KMS-11 (cell line): ENCODE measurements at regions not wholly inside any gene's neighbourhood (a gene's known extent, or its start where the extent isn't known, plus 50 kb on each side); places are given as distances from the start of the nearest gene placed in this dataset.

Experiments used
- H2AFZ ChIP-seq: fragments of 200-600 bp; sonication (generic); 2 replicates; pipeline ENCODE4 v1.6.1; 2016; ENCODE audit warnings: antibody characterized with exemption, mixed run types, low read depth
- H3K27ac ChIP-seq: fragments of 200-600 bp; sonication (generic); 2 replicates; pipeline ENCODE4 v1.6.1; 2016; ENCODE audit warnings: mild to moderate bottlenecking, mixed run types
- H3K27me3 ChIP-seq: fragments of 200-600 bp; sonication (generic); 2 replicates; pipeline ENCODE4 v1.6.1; 2017; ENCODE audit warnings: mild to moderate bottlenecking, low read depth, mixed run types, moderate library complexity; ENCODE audit not compliant: insufficient read depth
- H3K36me3 ChIP-seq: fragments of 200-600 bp; sonication (generic); 2 replicates; pipeline ENCODE4 v1.6.1; 2017; ENCODE audit warnings: mild to moderate bottlenecking, mixed run types; ENCODE audit not compliant: insufficient read depth
- H3K4me1 ChIP-seq: fragments of 200-600 bp; sonication (generic); 2 replicates; pipeline ENCODE4 v1.6.1; 2016; ENCODE audit warnings: mild to moderate bottlenecking, low read depth, mixed run types; ENCODE audit not compliant: poor library complexity, severe bottlenecking
- H3K4me2 ChIP-seq: fragments of 200-600 bp; sonication (generic); 2 replicates; pipeline ENCODE4 v1.7.0; 2016; ENCODE audit warnings: mild to moderate bottlenecking, mixed run types
- H3K4me3 ChIP-seq: fragments of 200-600 bp; sonication (generic); IDR thresholded peaks from 2 replicates; pipeline ENCODE4 v1.6.1; 2017; ENCODE audit warnings: low read depth, low read length, mixed read lengths; ENCODE audit not compliant: insufficient read depth
- H3K79me2 ChIP-seq: fragments of 200-600 bp; sonication (generic); 2 replicates; pipeline ENCODE4 v1.6.1; 2016; ENCODE audit warnings: low read depth, mixed run types; ENCODE audit not compliant: insufficient read depth
- H3K9ac ChIP-seq: fragments of 200-600 bp; sonication (generic); 2 replicates; pipeline ENCODE4 v1.6.1; 2016; ENCODE audit warnings: mild to moderate bottlenecking, mixed run types
- H4K20me1 ChIP-seq: fragments of 200-600 bp; sonication (generic); 2 replicates; pipeline ENCODE4 v1.6.1; 2016; ENCODE audit warnings: mild to moderate bottlenecking, mixed run types; ENCODE audit not compliant: insufficient read depth
- TF ChIP-seq, protein P1 (sequence below): fragments of 200-600 bp; sonication (generic); conservative IDR thresholded peaks from 2 replicates; pipeline ENCODE4 v1.6.1; 2017; ENCODE audit warnings: low read depth, mild to moderate bottlenecking, antibody characterized with exemption, low read length, moderate library complexity, mixed read lengths

DNA sequence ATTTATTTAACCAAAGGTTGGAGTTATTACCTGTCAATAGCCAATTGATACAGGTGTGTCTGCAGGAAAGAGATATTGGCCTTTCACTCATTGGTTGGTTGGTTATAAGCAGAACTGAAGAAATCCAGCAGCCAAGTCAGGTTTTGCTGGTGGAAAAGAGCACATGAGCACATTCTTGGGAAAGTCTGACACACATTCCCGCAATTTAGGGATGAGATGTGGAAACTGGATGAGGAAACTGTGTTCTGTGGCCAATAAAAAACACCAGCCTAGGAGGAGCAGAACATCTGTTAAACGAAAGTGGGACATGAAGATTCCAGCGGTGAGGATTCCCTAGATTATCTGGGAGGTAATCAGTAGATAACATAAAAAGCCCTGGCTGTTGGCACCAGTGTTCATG lies 567.4 kb upstream of the CPEB2 start:
- no peaks in the 10 kb centered on the region for H3K36me3 ChIP-seq
- H3K4me3 ChIP-seq: no peak overlapping the region
- H3K9ac ChIP-seq: no peak overlapping the region
- H3K79me2 ChIP-seq: no peaks in the 10 kb centered on the region
- TF ChIP-seq, protein P1, sequence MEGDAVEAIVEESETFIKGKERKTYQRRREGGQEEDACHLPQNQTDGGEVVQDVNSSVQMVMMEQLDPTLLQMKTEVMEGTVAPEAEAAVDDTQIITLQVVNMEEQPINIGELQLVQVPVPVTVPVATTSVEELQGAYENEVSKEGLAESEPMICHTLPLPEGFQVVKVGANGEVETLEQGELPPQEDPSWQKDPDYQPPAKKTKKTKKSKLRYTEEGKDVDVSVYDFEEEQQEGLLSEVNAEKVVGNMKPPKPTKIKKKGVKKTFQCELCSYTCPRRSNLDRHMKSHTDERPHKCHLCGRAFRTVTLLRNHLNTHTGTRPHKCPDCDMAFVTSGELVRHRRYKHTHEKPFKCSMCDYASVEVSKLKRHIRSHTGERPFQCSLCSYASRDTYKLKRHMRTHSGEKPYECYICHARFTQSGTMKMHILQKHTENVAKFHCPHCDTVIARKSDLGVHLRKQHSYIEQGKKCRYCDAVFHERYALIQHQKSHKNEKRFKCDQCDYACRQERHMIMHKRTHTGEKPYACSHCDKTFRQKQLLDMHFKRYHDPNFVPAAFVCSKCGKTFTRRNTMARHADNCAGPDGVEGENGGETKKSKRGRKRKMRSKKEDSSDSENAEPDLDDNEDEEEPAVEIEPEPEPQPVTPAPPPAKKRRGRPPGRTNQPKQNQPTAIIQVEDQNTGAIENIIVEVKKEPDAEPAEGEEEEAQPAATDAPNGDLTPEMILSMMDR: no peak
- no peak overlapping the region for H3K27ac ChIP-seq
- no peaks in the 10 kb centered on the region for H3K27me3 ChIP-seq
- no peaks in the 10 kb centered on the region for H4K20me1 ChIP-seq
- H3K4me1 ChIP-seq: no peaks in the 10 kb centered on the region
- no peak overlapping the region for H2AFZ ChIP-seq
- no peak overlapping the region for H3K4me2 ChIP-seq

DNA sequence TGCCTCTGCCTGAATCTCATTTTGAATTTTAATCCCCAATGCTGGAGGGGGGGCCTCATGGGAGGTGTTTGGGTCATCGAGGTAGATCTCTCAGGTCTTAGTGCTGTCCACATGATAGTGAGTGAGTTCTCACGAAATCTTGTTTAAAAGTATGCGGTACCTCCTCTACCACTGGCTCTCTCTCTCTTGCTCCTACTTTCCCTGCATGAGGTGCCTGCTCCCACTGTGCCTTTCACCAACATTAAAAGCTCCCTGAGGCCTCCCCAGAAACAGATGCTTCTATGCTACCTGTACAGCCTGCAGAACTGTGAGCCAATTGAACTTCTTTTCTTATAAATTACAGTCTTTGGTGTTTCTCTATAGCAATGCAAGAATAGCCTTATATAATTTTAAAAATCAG lies 560.7 kb upstream of the CPEB2 start:
- no peak overlapping the region for H3K4me2 ChIP-seq
- no peaks in the 10 kb centered on the region for H3K27me3 ChIP-seq
- H4K20me1 ChIP-seq: no peaks in the 10 kb centered on the region
- no peaks in the 10 kb centered on the region for H3K36me3 ChIP-seq
- no peak overlapping the region for H2AFZ ChIP-seq
- H3K27ac ChIP-seq: no peak overlapping the region
- no peaks in the 10 kb centered on the region for H3K4me1 ChIP-seq
- no peak overlapping the region for H3K9ac ChIP-seq
- TF ChIP-seq, protein P1: no peak
- H3K4me3 ChIP-seq: no peak overlapping the region
- no peaks in the 10 kb centered on the region for H3K79me2 ChIP-seq

DNA sequence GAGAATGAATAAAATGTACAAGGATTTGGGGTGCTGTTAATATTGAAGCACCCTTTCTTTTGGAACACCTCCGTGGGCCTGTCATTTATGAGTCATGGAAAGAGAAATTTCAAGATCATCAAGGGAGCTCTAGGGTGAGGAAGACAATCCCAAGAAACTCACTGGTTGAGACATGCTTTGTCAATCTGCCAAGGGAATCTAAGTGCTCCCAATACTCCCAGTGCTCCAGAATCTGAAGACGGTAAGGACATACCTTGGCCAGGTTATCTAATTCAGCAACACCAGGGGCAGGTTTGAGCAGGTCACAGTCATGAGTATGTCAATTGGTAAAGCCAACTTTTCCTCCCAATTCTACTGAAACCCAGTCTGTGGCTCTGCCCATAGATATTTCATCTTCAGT lies 556.4 kb upstream of the CPEB2 start:
- TF ChIP-seq, protein P1: no peak
- Histone ChIP-seq H3K27me3 (no peaks in the 10 kb centered on the region), H4K20me1 (no peaks in the 10 kb centered on the region), H3K27ac (no peak overlapping the region), H3K36me3 (no peaks in the 10 kb centered on the region), H2AFZ (no peak overlapping the region), H3K4me3 (no peak overlapping the region), H3K9ac (no peak overlapping the region), H3K79me2 (no peaks in the 10 kb centered on the region), H3K4me1 (no peaks in the 10 kb centered on the region), H3K4me2 (no peak overlapping the region)

DNA sequence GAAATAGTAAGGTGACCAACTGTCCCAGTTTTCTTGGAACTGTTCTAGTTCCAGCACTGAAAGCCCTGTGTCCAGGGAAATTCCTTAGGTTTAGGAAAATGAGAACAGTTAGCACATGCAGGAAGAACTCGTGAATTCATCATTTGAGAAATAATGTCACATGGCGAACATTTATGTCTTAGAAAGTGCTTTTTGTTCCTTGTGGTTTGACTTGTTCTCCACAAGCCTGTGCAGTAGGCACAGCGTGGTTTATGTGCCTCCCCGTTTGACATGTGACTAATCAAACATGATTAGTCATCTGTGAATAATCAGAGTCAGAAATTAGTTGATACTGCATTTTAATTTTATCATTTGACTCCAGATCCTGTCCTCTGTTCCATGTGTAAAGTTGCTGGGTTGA lies 556.0 kb upstream of the CPEB2 start:
- TF ChIP-seq, protein P1: no peak
- Histone ChIP-seq H3K36me3 (no peaks in the 10 kb centered on the region), H3K27ac (no peak overlapping the region)

More for the DNA sequence above, 556.0 kb upstream of the CPEB2 start:
- no peaks in the 10 kb centered on the region for H3K79me2 ChIP-seq
- H3K4me2 ChIP-seq: no peak overlapping the region
- H3K4me1 ChIP-seq: no peaks in the 10 kb centered on the region
- no peaks in the 10 kb centered on the region for H3K27me3 ChIP-seq
- no peak overlapping the region for H2AFZ ChIP-seq
- no peaks in the 10 kb centered on the region for H4K20me1 ChIP-seq
- no peak overlapping the region for H3K9ac ChIP-seq
- H3K4me3 ChIP-seq: no peak overlapping the region
